Astrocyte of the cerebellum (primary cell): ENCODE measurements at regions not wholly inside any gene's neighbourhood (a gene's known extent, or its start where the extent isn't known, plus 50 kb on each side); places are given as distances from the start of the nearest gene placed in this dataset.

ENCODE experiments used
- DNase-seq: peaks from one replicate; pipeline ENCODE4 v3.0.0-alpha.2; 2011; ENCODE audit warnings: low read depth
- H3K4me3 ChIP-seq: 2 replicates; pipeline ENCODE4 v1.5.1; 2011; ENCODE audit warnings: mild to moderate bottlenecking, low read depth, low read length, moderate library complexity
- CTCF ChIP-seq: IDR thresholded peaks from 2 replicates; pipeline ENCODE4 v1.5.1; 2012; ENCODE audit warnings: low read length, low read depth, moderate library complexity, mild to moderate bottlenecking; ENCODE audit errors: missing control alignments
- in situ Hi-C: cut with HindIII; loops from 2 replicates; pipeline ENCODE4 v1.10.0; 2017; ENCODE audit warnings: low sequenced_read_pairs

GRCh38 chr2:19758658-19759057 is 143.1 kb downstream of the TTC32 start:
- in situ Hi-C loops = no loop called here
- no peak for DNase-seq
- no peak for TF ChIP-seq CTCF
- H3K4me3 ChIP-seq = no peak overlapping the region

GRCh38 chr2:19757586-19757985 is 144.2 kb downstream of the TTC32 start:
- no peak for DNase-seq
- in situ Hi-C loops = no loop called here
- TF ChIP-seq CTCF = no peak
- no peak overlapping the region for H3K4me3 ChIP-seq

GRCh38 chr2:19754907-19755306 is 146.9 kb downstream of the TTC32 start:
- TF ChIP-seq CTCF = no peak
- in situ Hi-C loops = no loop called here
- DNase-seq = no peak
- no peak overlapping the region for H3K4me3 ChIP-seq

- no peak for TF ChIP-seq CTCF
- no peak for DNase-seq
- in situ Hi-C loops = no loop called here
- no peak overlapping the region for H3K4me3 ChIP-seq
These were observed 148.0 kb downstream of the TTC32 start for GRCh38 chr2:19753818-19754217.

- DNase-seq = no peak
- in situ Hi-C loops = no loop called here
- no peak overlapping the region for H3K4me3 ChIP-seq
- no peak for TF ChIP-seq CTCF
These were observed 148.5 kb downstream of the TTC32 start for GRCh38 chr2:19753314-19753713.

- H3K4me3 ChIP-seq = no peak overlapping the region
These were observed 149.3 kb downstream of the TTC32 start for GRCh38 chr2:19752500-19752899.

More at GRCh38 chr2:19752500-19752899, 149.3 kb downstream of the TTC32 start:
- no peak for TF ChIP-seq CTCF
- no peak for DNase-seq
- in situ Hi-C loops = no loop called here
